GM12872 (cell line): ENCODE measurements at regions not wholly inside any gene's neighbourhood (a gene's known extent, or its start where the extent isn't known, plus 50 kb on each side); places are given as distances from the start of the nearest gene placed in this dataset.

Experiments used
- TF ChIP-seq, protein P1 (sequence below): IDR thresholded peaks from 3 replicates; pipeline ENCODE4 v1.5.1; 2011; ENCODE audit warnings: low read depth, mild to moderate bottlenecking, low read length, moderate library complexity; ENCODE audit not compliant: insufficient read depth

DNA sequence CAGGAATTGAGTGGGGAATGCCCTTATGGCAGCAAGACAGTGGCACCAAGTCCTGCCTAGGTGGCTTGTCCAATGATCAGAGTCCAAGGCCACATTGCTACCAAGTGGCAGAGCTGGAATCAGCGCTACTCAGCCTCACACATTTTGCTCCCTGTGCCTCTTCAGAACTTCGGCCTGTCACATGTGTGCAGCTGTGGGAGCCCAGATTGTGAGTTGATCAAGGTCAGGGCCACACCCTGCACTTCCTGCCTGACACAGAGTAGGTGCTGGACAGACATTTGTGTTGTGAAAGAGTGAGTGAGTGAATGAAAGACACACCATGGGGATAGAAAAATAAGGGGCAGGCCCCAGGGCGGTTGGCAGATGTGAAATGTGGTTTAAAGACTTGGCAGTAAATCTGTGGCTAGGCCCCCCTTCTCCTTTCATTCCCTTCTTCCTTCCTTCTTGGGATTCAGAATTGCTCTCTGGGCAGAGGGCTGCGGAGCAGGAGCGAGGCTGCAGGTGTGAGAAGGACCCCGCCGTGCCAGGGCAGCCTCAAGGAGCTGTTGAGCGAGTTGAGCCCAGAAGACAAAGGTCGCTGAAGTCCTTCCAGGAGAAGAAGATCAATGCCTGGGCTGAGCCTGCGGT, 83.5 kb downstream of the SLC25A47 start:
- TF ChIP-seq, protein P1, sequence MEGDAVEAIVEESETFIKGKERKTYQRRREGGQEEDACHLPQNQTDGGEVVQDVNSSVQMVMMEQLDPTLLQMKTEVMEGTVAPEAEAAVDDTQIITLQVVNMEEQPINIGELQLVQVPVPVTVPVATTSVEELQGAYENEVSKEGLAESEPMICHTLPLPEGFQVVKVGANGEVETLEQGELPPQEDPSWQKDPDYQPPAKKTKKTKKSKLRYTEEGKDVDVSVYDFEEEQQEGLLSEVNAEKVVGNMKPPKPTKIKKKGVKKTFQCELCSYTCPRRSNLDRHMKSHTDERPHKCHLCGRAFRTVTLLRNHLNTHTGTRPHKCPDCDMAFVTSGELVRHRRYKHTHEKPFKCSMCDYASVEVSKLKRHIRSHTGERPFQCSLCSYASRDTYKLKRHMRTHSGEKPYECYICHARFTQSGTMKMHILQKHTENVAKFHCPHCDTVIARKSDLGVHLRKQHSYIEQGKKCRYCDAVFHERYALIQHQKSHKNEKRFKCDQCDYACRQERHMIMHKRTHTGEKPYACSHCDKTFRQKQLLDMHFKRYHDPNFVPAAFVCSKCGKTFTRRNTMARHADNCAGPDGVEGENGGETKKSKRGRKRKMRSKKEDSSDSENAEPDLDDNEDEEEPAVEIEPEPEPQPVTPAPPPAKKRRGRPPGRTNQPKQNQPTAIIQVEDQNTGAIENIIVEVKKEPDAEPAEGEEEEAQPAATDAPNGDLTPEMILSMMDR, result no peak

DNA sequence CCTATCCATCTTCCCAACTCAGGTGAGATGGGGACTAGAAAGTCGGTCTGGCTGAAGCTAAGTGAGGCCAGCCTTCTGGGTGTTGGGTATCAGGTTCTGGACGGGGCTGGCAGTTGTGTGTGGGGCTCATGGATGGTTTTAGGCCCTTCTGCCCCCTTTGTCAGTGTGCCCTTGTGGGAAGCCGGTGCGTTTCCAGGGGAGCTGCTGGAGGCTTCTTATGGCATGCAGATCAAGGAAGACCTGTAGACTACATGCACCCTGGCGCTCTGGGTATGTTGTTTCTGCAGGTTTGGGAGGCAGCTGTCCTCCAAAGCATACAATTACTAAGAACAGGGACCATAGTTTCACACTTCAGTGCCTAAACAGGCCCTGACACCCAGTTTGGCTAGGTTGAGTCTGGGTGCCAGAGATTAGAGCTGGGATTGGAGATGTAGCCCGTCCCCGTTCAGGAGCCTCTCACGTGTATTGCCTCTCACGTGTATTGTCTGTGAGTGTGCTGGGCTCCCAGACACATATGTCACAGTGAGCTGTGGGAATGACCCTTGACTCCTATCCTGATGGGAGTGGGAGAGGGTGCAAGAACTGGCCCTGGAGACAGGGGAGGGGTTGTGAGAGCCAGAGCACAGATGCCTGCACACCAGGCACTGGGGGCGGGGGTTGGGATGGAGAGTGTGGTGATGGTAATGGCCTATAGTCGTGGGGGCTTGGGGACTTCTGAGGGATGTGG, 84.4 kb downstream of the SLC25A47 start:
- TF ChIP-seq, protein P1, result no peak

DNA sequence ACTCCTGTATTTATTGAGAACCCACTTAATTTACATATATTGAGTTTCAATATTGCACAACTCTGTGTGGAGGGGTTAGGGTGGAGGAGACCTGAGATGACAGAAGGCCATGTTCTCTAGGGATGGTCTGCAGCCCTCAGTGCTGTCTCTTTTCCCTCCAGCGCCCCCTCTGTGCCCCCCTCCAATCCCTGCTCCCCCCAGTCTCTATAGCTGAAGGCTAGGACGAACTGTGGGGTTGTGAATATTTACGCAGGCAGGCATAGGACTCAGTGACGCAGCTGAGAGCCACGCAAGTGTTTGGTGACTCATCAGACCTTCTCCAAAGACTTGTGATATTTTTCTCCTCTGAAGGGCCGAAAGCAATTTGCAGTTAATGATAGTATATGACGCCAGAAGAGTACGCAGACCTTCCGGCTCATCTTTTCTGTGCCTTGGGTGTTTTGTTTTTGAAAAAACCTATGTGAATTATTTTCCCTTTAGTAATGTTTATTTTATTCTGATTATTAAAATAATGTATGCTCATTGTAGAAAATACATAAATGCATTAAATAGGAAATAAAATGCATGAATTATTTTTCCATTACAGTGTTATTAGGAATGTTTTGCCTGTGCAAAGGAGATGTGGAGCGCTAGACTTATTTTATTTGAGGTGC, 85.3 kb downstream of the SLC25A47 start:
- TF ChIP-seq, protein P1, result no peak

DNA sequence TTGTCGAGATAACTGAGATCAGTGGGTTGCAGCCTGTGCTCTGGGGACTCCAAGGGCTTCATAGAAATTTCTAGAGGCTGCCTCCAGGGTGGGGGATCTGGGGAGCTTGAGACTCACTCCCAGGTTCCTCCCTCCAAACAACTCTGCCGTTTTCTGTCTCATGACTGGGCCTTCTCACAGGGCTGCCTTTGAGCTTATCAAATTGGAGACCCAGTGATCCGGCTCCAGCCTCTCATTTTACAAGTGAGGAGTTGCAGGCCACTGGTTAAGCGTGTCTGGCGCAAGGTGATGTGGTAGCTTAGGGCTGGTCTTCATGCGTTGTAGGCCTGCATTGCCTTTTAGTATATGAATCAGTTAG, 85.8 kb downstream of the SLC25A47 start:
- TF ChIP-seq, protein P1, result no peak

DNA sequence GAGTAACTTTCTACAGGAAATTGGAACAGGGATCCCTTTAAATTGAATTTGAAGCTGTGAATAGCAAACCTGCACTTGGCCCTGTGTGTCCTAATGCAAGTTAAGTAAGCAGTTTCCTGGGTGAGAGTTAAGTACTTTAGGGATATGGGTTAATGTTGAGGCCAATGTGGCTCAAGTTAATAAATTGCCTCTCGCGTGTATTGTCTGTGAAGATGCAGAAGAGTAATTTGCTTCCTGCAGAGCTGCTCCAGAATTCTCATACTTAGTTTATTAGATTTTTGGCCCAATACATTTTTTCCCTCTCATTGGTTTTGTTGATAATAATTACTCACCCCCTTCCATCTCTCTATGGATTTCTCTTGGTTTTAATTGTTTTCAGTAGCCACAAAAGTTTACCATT, 86.5 kb downstream of the SLC25A47 start:
- TF ChIP-seq, protein P1, result no peak

DNA sequence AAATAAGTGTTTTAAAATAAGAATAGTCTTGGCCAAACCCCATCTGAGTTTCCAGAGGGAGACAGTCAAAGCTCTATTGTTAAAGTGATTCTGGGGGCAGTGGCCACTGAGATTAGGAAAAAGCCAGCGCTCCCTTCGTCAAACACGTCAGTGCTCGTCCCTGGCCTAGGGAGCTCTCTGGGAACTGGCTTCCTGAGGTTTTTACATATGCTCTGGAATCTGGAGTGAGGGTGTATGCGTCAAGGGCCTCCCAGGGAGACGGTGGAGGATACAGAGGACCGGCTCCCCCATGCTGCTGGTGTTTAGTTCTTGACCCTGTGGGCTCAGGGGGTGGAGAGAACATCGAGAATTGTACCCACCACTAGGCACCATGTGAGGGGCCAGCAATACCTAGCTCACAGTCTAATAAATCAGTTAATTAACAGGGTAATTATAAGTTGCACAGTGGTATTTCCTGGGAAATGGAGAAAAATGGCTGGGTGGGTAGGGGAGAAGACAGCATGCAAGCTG, 87.0 kb downstream of the SLC25A47 start:
- TF ChIP-seq, protein P1, result no peak

DNA sequence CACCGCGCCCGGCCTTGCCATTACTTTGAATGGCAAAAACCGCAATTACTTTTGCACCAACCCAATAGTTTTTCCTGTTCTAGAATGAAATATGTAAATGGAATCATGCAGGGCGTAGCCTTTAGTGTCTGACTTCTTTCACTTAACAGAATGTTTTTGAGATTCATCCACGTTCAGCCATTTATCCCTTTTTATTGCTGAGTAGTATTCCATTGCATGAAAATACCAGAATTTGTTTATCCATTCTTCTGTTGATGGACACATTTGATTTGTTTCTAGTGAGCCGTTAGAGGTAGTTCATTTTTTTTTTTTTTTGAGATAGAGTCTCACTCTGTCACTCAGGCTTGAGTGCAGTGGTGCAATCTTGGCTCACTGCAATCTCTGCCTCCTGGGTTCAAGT, 90.6 kb downstream of the SLC25A47 start:
- TF ChIP-seq, protein P1, result no peak
